ENCODE measurements at regions not wholly inside any gene's neighbourhood (a gene's known extent, or its start where the extent isn't known, plus 50 kb on each side); places are given as distances from the start of the nearest gene placed in this dataset.

GRCh38 chr7:25318047-25318446, 89.8 kb upstream of the NPVF start:
- CTCF ChIA-PET, result no interaction called here
- no TSS peak for BruUV-seq (replicated peaks)
- POLR2A ChIA-PET, result no interaction called here

GRCh38 chr7:25319707-25320106, 91.4 kb upstream of the NPVF start:
- Histone ChIP-seq H3K79me2 (ENCODE audit: control insufficient read depth, insufficient read depth, low read length) (no peaks in the 10 kb centered on the region), H3K4me1 (ENCODE audit: control insufficient read depth, extremely low read depth, insufficient read depth, low read length) (no peaks in the 10 kb centered on the region), H3K27ac (ENCODE audit: insufficient read depth, low read depth, low read length) (no peak overlapping the region), H3K4me3 (replicated peaks in 1 of 3; ENCODE audit: insufficient read depth in 1 of 3, low read depth in 1 of 3, low read length in 3 of 3) (no peak overlapping the region), H3K27me3 (ENCODE audit: control insufficient read depth in 2 of 2, insufficient read depth in 2 of 2, low read length in 2 of 2) (no peaks in the 10 kb centered on the region), H2AFZ (ENCODE audit: low read depth, low read length) (no peak overlapping the region), H3K36me3 (ENCODE audit: control insufficient read depth in 2 of 2, extremely low read depth in 1 of 2, insufficient read depth in 2 of 2, low read length in 2 of 2) (no peaks in the 10 kb centered on the region), H3K9me1 (replicated peaks; ENCODE audit: control insufficient read depth, extremely low read depth, insufficient read depth, low read length) (no peaks in the 10 kb centered on the region), H3K4me2 (ENCODE audit: insufficient read depth, low read length) (no peak overlapping the region), H3K9me3 (replicated peaks; ENCODE audit: control insufficient read depth, insufficient read depth, low read length) (no peaks in the 10 kb centered on the region), H4K20me1 (replicated peaks; ENCODE audit: control insufficient read depth, extremely low read depth, insufficient read depth, low read length) (no peaks in the 10 kb centered on the region), H3K9ac (replicated peaks; ENCODE audit: extremely low read depth, insufficient read depth, low read length) (no peak overlapping the region)
- POLR2A ChIA-PET, result no interaction called here
- no peak for DNase-seq (ENCODE audit: low read depth, low spot score)
- no peak for FAIRE-seq
- dilution Hi-C loops (cut with MboI; ENCODE audit: extremely low pct_ligation_motif_present, low sequenced_read_pairs) (no loop called here), intact Hi-C loops (cut with micrococcal nuclease) (no loop called here)
- TF ChIP-seq FOS (IDR thresholded peaks at IDR 0.05; ENCODE audit: borderline replicate concordance, insufficient read depth, low read length) (no peak), MYC (IDR thresholded peaks at IDR 0.05; ENCODE audit: low read depth, low read length) (no peak), POLR2AphosphoS5 (IDR thresholded peaks at IDR 0.05; ENCODE audit: insufficient read depth, low read depth, low read length) (no peak), POLR2A (IDR thresholded peaks at IDR 0.05; ENCODE audit: low read depth, low read length) (no peak), EZH2 (IDR thresholded peaks at IDR 0.05; ENCODE audit: borderline replicate concordance, low read depth, low read length, severe bottlenecking) (no peak), JUN (IDR thresholded peaks at IDR 0.05; ENCODE audit: borderline replicate concordance, insufficient read depth, insufficient read length, low read depth) (no peak), GATA2 (IDR thresholded peaks at IDR 0.05; ENCODE audit: insufficient read depth, insufficient read length, low read depth, low read length) (no peak), CTCF (IDR thresholded peaks at IDR 0.05; ENCODE audit: extremely low read depth in 1 of 2, insufficient read depth in 1 of 2, low read depth in 1 of 2, low read length in 2 of 2) (no peak), MAX (IDR thresholded peaks at IDR 0.05; ENCODE audit: insufficient read depth, insufficient read length) (no peak)
- CTCF ChIA-PET, result no interaction called here
- no TSS peak for BruUV-seq (replicated peaks)

More at GRCh38 chr7:25318047-25318446, 89.8 kb upstream of the NPVF start:
- FAIRE-seq (no peak), DNase-seq (ENCODE audit: low read depth, low spot score) (no peak)
- no peaks in the 10 kb centered on the region for H3K4me1 ChIP-seq (ENCODE audit: control insufficient read depth, extremely low read depth, insufficient read depth, low read length)
- H3K4me3 ChIP-seq (replicated peaks in 1 of 3; ENCODE audit: insufficient read depth in 1 of 3, low read depth in 1 of 3, low read length in 3 of 3), result no peak overlapping the region
- H3K36me3 ChIP-seq (ENCODE audit: control insufficient read depth in 2 of 2, extremely low read depth in 1 of 2, insufficient read depth in 2 of 2, low read length in 2 of 2), result no peaks in the 10 kb centered on the region
- H3K9ac ChIP-seq (replicated peaks; ENCODE audit: extremely low read depth, insufficient read depth, low read length), result no peak overlapping the region
- no peak overlapping the region for H2AFZ ChIP-seq (ENCODE audit: low read depth, low read length)
- dilution Hi-C loops (cut with MboI; ENCODE audit: extremely low pct_ligation_motif_present, low sequenced_read_pairs) (no loop called here), intact Hi-C loops (cut with micrococcal nuclease) (no loop called here)
- H3K79me2 ChIP-seq (ENCODE audit: control insufficient read depth, insufficient read depth, low read length), result no peaks in the 10 kb centered on the region
- H3K4me2 ChIP-seq (ENCODE audit: insufficient read depth, low read length), result no peak overlapping the region
- H3K9me3 ChIP-seq (replicated peaks; ENCODE audit: control insufficient read depth, insufficient read depth, low read length), result no peaks in the 10 kb centered on the region
- H3K27me3 ChIP-seq (ENCODE audit: control insufficient read depth in 2 of 2, insufficient read depth in 2 of 2, low read length in 2 of 2), result no peaks in the 10 kb centered on the region
- H3K27ac ChIP-seq (ENCODE audit: insufficient read depth, low read depth, low read length), result no peak overlapping the region
- no peak for TF ChIP-seq POLR2A (IDR thresholded peaks at IDR 0.05; ENCODE audit: low read depth, low read length)
- no peaks in the 10 kb centered on the region for H3K9me1 ChIP-seq (replicated peaks; ENCODE audit: control insufficient read depth, extremely low read depth, insufficient read depth, low read length)
- no peaks in the 10 kb centered on the region for H4K20me1 ChIP-seq (replicated peaks; ENCODE audit: control insufficient read depth, extremely low read depth, insufficient read depth, low read length)
